HEK293T (cell line): ENCODE measurements at regions not wholly inside any gene's neighbourhood (a gene's known extent, or its start where the extent isn't known, plus 50 kb on each side); places are given as distances from the start of the nearest gene placed in this dataset.

Source experiments
- CTCF ChIA-PET: fragments of 350-600 bp; formaldehyde crosslinking; extraction: SDS; loops from one replicate; lab custom pipeline; 2021; ENCODE audit warnings: antibody characterized with exemption, inconsistent platforms; lab: Yijun Ruan, JAX
- POLR2A ChIA-PET: fragments of 350-600 bp; formaldehyde crosslinking; extraction: SDS; loops from one replicate; lab custom pipeline; 2020; ENCODE audit warnings: antibody characterized with exemption, inconsistent platforms; lab: Yijun Ruan, JAX
- DNase-seq: peaks from one replicate; pipeline ENCODE4 v3.0.0; 2012; ENCODE audit warnings: mixed read lengths; ENCODE audit errors: extremely low spot score
- ARNT ChIP-seq: fragments of 450-650 bp; IDR thresholded peaks from 2 replicates; pipeline ENCODE4 v1.6.1; 2017; ENCODE audit warnings: mild to moderate bottlenecking
- BHLHE40 ChIP-seq: fragments of 450-650 bp; IDR thresholded peaks from 2 replicates; pipeline ENCODE4 v1.6.1; 2016; ENCODE audit warnings: mild to moderate bottlenecking, moderate library complexity, borderline replicate concordance
- CTBP1 ChIP-seq: fragments of 450-650 bp; IDR thresholded peaks from 2 replicates; pipeline ENCODE4 v1.6.1; 2016; ENCODE audit warnings: borderline replicate concordance
- ELF4 ChIP-seq: fragments of 450-650 bp; IDR thresholded peaks from 2 replicates; pipeline ENCODE4 v1.6.1; 2017; ENCODE audit warnings: antibody characterized with exemption
- FOXA1 ChIP-seq: fragments of 450-650 bp; IDR thresholded peaks from 2 replicates; pipeline ENCODE4 v1.6.1; 2016; ENCODE audit warnings: mild to moderate bottlenecking
- FOXK2 ChIP-seq: fragments of 450-650 bp; IDR thresholded peaks from 2 replicates; pipeline ENCODE4 v1.6.1; 2016; ENCODE audit warnings: mild to moderate bottlenecking
- FOXM1 ChIP-seq: fragments of 450-650 bp; IDR thresholded peaks from 2 replicates; pipeline ENCODE4 v1.6.1; 2017; ENCODE audit warnings: mild to moderate bottlenecking, borderline replicate concordance
- HDGF ChIP-seq: fragments of 450-650 bp; IDR thresholded peaks from 2 replicates; pipeline ENCODE4 v1.6.1; 2017; ENCODE audit warnings: antibody characterized with exemption, borderline replicate concordance
- L3MBTL2 ChIP-seq: fragments of 450-650 bp; conservative IDR thresholded peaks from 2 replicates; pipeline ENCODE4 v1.6.1; 2016; ENCODE audit warnings: mild to moderate bottlenecking
- LEF1 ChIP-seq: fragments of 450-650 bp; IDR thresholded peaks from 2 replicates; pipeline ENCODE4 v1.6.1; 2017; ENCODE audit warnings: mild to moderate bottlenecking, borderline replicate concordance
- NFRKB ChIP-seq: fragments of 450-650 bp; IDR thresholded peaks from 2 replicates; pipeline ENCODE4 v1.6.1; 2016; ENCODE audit warnings: mild to moderate bottlenecking, moderate library complexity
- PKNOX1 ChIP-seq: fragments of 450-650 bp; IDR thresholded peaks from 2 replicates; pipeline ENCODE4 v1.6.1; 2016
- SP1 ChIP-seq: fragments of 450-650 bp; IDR thresholded peaks from 2 replicates; pipeline ENCODE4 v1.6.1; 2017
- SUZ12 ChIP-seq: fragments of 450-650 bp; IDR thresholded peaks from 2 replicates; pipeline ENCODE4 v1.6.1; 2016; ENCODE audit warnings: mild to moderate bottlenecking
- TARDBP ChIP-seq: fragments of 450-650 bp; IDR thresholded peaks from 2 replicates; pipeline ENCODE4 v1.6.1; 2016
- ZNF384 ChIP-seq: fragments of 450-650 bp; IDR thresholded peaks from 2 replicates; pipeline ENCODE4 v1.6.1; 2016

GRCh38 chr1:95578462-95578861, 344.5 kb downstream of the RWDD3 start:
- TF ChIP-seq LEF1 (no peak), SUZ12 (no peak), FOXA1 (no peak), ELF4 (no peak), BHLHE40 (no peak), FOXM1 (no peak), TARDBP (no peak), NFRKB (no peak), FOXK2 (no peak), ZNF384 (no peak), PKNOX1 (no peak), SP1 (no peak), HDGF (no peak), ARNT (no peak), L3MBTL2 (no peak), CTBP1 (no peak)
- ChIA-PET CTCF (no interaction called here), POLR2A (no interaction called here)
- no peak for DNase-seq

GRCh38 chr1:95582191-95582590, 348.2 kb downstream of the RWDD3 start:
- CTCF ChIA-PET = no interaction called here
- TF ChIP-seq NFRKB (no peak), HDGF (no peak), PKNOX1 (no peak), TARDBP (no peak), FOXK2 (no peak), SP1 (no peak), SUZ12 (no peak), CTBP1 (no peak), FOXA1 (no peak), FOXM1 (no peak)
- DNase-seq = no peak
- POLR2A ChIA-PET = no interaction called here

GRCh38 chr1:95582746-95583145, 348.7 kb downstream of the RWDD3 start:
- no peak for DNase-seq
- ChIA-PET POLR2A (no interaction called here), CTCF (no interaction called here)
- TF ChIP-seq ELF4 = no peak
- no peak for TF ChIP-seq BHLHE40
- no peak for TF ChIP-seq FOXM1
- TF ChIP-seq FOXA1 = no peak
- no peak for TF ChIP-seq FOXK2
- no peak for TF ChIP-seq SP1
- no peak for TF ChIP-seq CTBP1
- TF ChIP-seq PKNOX1 = no peak
- TF ChIP-seq L3MBTL2 = no peak
- no peak for TF ChIP-seq LEF1
- TF ChIP-seq NFRKB = no peak
- TF ChIP-seq TARDBP = no peak
- no peak for TF ChIP-seq ARNT
- TF ChIP-seq HDGF = no peak
- TF ChIP-seq SUZ12 = no peak
- no peak for TF ChIP-seq ZNF384

- DNase-seq = no peak
- POLR2A ChIA-PET = no interaction called here
- CTCF ChIA-PET = no interaction called here
- TF ChIP-seq HDGF (no peak), TARDBP (no peak), SUZ12 (no peak), BHLHE40 (no peak), LEF1 (no peak), L3MBTL2 (no peak), FOXK2 (no peak), FOXA1 (no peak), NFRKB (no peak), PKNOX1 (no peak), SP1 (no peak), ARNT (no peak), ELF4 (no peak), FOXM1 (no peak), CTBP1 (no peak), ZNF384 (no peak)
These were observed 349.7 kb downstream of the RWDD3 start for GRCh38 chr1:95583661-95584210.

GRCh38 chr1:95584315-95584714, 350.3 kb downstream of the RWDD3 start:
- TF ChIP-seq LEF1 (no peak), NFRKB (no peak), HDGF (no peak), FOXA1 (no peak), SP1 (no peak), SUZ12 (no peak), TARDBP (no peak), CTBP1 (no peak), FOXK2 (no peak), BHLHE40 (no peak), PKNOX1 (no peak), ZNF384 (no peak), L3MBTL2 (no peak), ARNT (no peak), ELF4 (no peak), FOXM1 (no peak)
- CTCF ChIA-PET = no interaction called here
- POLR2A ChIA-PET = no interaction called here
- no peak for DNase-seq
